DMS 273 treated with DMSO at 0.1 percent for 48 hours (cell line): ENCODE measurements at regions not wholly inside any gene's neighbourhood (a gene's known extent, or its start where the extent isn't known, plus 50 kb on each side); places are given as distances from the start of the nearest gene placed in this dataset.
"Not testable (repeated sequence)": the region's sequence is repeated elsewhere in the genome, so short reads cannot be mapped to it uniquely, and the experiment has no call there.

Experiments used
- DNase-seq: peaks from one replicate; lab custom pipeline; 2025; lab: John Stamatoyannopoulos, UW

GRCh38 chr2:35814597-35814996 is 541.0 kb upstream of the CRIM1 start:
- not testable (repeated sequence) for DNase-seq

GRCh38 chr2:35803126-35803525 is 552.5 kb upstream of the CRIM1 start:
- DNase-seq: no peak

GRCh38 chr2:35794796-35795450 is 560.7 kb upstream of the CRIM1 start:
- no peak for DNase-seq

- no peak for DNase-seq
Observed at GRCh38 chr2:35790292-35790691, 565.3 kb upstream of the CRIM1 start.

GRCh38 chr2:35788543-35788942 is 567.0 kb upstream of the CRIM1 start:
- no peak for DNase-seq

- DNase-seq: no peak
Observed at GRCh38 chr2:35787302-35788031, 568.1 kb upstream of the CRIM1 start.

GRCh38 chr2:35785564-35785963 is 570.0 kb upstream of the CRIM1 start:
- no peak for DNase-seq

- DNase-seq: no peak
Observed at GRCh38 chr2:35784777-35785176, 570.8 kb upstream of the CRIM1 start.

GRCh38 chr2:35783723-35784122 is 571.9 kb upstream of the CRIM1 start:
- DNase-seq: no peak

GRCh38 chr2:35741556-35741955 is 614.0 kb upstream of the CRIM1 start:
- DNase-seq: no peak

- DNase-seq: no peak
Observed at GRCh38 chr2:35731674-35732073, 623.9 kb upstream of the CRIM1 start.

- no peak for DNase-seq
Observed at GRCh38 chr2:35714883-35715282, 640.7 kb upstream of the CRIM1 start.

- no peak for DNase-seq
Observed at GRCh38 chr2:35708411-35708923, 647.1 kb upstream of the CRIM1 start.

- no peak for DNase-seq
Observed at GRCh38 chr2:35688309-35688708, 667.3 kb upstream of the CRIM1 start.

- no peak for DNase-seq
Observed at GRCh38 chr2:35651688-35652323, 703.8 kb upstream of the CRIM1 start.

GRCh38 chr2:35614640-35615039 is 740.9 kb upstream of the CRIM1 start:
- no peak for DNase-seq

GRCh38 chr2:35606394-35606793 is 749.2 kb upstream of the CRIM1 start:
- no peak for DNase-seq

GRCh38 chr2:35598310-35598709 is 757.3 kb upstream of the CRIM1 start:
- DNase-seq: no peak

- no peak for DNase-seq
Observed at GRCh38 chr2:35591886-35592285, 763.7 kb upstream of the CRIM1 start.

- DNase-seq: no peak
Observed at GRCh38 chr2:35585972-35586371, 769.6 kb upstream of the CRIM1 start.

- DNase-seq: no peak
Observed at GRCh38 chr2:35582637-35583036, 772.9 kb upstream of the CRIM1 start.

GRCh38 chr2:35580956-35581355 is 774.6 kb upstream of the CRIM1 start:
- DNase-seq: no peak

GRCh38 chr2:35568574-35568973 is 787.0 kb upstream of the CRIM1 start:
- not testable (repeated sequence) for DNase-seq
